Vagina (tissue), 2 donors: ENCODE measurements at regions not wholly inside any gene's neighbourhood (a gene's known extent, or its start where the extent isn't known, plus 50 kb on each side); places are given as distances from the start of the nearest gene placed in this dataset.

Source experiments
- POLR2A ChIP-seq, 2 donors: fragments of 450-650 bp; IDR thresholded peaks; one replicate each; pipeline ENCODE4 v1.6.1; 2017; ENCODE audit warnings: antibody characterized with exemption in 2 of 2, mild to moderate bottlenecking in 2 of 2, moderate library complexity in 2 of 2
- POLR2AphosphoS5 ChIP-seq, 2 donors: sonication (generic); formaldehyde crosslinking; IDR thresholded peaks; one replicate each; pipeline ENCODE4 v1.9.0; 2017; ENCODE audit warnings: antibody characterized with exemption in 2 of 2, mild to moderate bottlenecking in 2 of 2, low read depth in 1 of 2; ENCODE audit not compliant: insufficient read depth in 1 of 2
- TF ChIP-seq, protein P1 (sequence below), 3 experiments: fragments of 450-650 bp in 2 of 3; fragments of 200-600 bp in 1 of 3; sonication (generic) in 1 of 3; IDR thresholded peaks; one replicate each; pipeline ENCODE4 v1.5.1; 2017 to 2019; ENCODE audit warnings: antibody characterized with exemption in 3 of 3, mild to moderate bottlenecking in 2 of 3, moderate library complexity in 2 of 3

DNA sequence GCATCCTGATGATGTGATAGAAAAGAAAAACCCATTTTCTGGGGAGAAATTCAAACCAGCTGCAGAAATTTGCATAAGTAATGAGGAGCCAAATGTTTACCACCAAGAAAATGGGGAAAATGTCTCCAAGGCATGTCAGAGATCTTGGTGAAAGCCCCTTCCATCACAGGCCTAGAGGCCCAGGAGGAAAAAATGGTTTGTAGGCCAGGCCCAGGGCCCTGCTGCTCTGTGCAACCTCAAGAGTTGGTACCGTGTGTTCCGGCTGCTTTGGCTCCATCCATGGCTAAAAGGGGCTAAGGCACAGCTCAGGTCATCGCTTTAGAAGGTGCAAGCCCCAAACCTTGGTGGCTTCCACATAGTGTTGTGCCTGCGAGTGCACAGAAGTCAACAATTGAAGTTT, 543.1 kb downstream of the ZNF608 start:
- TF ChIP-seq, protein P1, sequence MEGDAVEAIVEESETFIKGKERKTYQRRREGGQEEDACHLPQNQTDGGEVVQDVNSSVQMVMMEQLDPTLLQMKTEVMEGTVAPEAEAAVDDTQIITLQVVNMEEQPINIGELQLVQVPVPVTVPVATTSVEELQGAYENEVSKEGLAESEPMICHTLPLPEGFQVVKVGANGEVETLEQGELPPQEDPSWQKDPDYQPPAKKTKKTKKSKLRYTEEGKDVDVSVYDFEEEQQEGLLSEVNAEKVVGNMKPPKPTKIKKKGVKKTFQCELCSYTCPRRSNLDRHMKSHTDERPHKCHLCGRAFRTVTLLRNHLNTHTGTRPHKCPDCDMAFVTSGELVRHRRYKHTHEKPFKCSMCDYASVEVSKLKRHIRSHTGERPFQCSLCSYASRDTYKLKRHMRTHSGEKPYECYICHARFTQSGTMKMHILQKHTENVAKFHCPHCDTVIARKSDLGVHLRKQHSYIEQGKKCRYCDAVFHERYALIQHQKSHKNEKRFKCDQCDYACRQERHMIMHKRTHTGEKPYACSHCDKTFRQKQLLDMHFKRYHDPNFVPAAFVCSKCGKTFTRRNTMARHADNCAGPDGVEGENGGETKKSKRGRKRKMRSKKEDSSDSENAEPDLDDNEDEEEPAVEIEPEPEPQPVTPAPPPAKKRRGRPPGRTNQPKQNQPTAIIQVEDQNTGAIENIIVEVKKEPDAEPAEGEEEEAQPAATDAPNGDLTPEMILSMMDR (IDR thresholded peaks at IDR 0.05): no peak
- no peak for TF ChIP-seq POLR2AphosphoS5 (IDR thresholded peaks at IDR 0.05; ENCODE audit: insufficient read depth in 1 of 2, low read depth in 1 of 2)
- no peak for TF ChIP-seq POLR2A (IDR thresholded peaks at IDR 0.05)
